CD4-positive, alpha-beta T cell treated with Interleukin-21 for 1 hour (primary cell): ENCODE measurements at regions not wholly inside any gene's neighbourhood (a gene's known extent, or its start where the extent isn't known, plus 50 kb on each side); places are given as distances from the start of the nearest gene placed in this dataset.

Source experiments
- DNase-seq: peaks from one replicate; pipeline ENCODE4 v3.0.0-alpha.2; 2020

- no peak for DNase-seq
These were observed 402.5 kb upstream of the SLC24A2 start for GRCh38 chr9:20191228-20191840.

DNA sequence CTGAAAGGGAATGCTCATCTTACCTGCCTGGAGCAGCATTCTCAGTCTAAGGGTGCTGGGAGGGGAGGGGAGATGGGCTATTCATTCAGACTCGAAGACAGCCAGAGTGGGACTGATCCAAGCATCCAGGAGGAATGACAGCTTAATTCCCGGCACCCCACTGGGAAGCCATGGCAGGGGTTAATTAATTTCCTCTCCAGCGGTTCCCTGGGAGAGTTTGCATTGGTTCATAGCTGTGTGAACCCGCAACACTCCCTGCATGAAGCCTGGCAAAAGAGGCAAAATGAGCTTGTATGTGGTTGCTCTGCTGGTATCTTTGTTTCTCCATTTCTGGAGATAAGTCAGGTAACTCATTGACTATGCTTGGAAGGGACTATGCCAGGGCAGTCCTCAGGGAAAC is 401.0 kb upstream of the SLC24A2 start:
- DNase-seq, result no peak

DNA sequence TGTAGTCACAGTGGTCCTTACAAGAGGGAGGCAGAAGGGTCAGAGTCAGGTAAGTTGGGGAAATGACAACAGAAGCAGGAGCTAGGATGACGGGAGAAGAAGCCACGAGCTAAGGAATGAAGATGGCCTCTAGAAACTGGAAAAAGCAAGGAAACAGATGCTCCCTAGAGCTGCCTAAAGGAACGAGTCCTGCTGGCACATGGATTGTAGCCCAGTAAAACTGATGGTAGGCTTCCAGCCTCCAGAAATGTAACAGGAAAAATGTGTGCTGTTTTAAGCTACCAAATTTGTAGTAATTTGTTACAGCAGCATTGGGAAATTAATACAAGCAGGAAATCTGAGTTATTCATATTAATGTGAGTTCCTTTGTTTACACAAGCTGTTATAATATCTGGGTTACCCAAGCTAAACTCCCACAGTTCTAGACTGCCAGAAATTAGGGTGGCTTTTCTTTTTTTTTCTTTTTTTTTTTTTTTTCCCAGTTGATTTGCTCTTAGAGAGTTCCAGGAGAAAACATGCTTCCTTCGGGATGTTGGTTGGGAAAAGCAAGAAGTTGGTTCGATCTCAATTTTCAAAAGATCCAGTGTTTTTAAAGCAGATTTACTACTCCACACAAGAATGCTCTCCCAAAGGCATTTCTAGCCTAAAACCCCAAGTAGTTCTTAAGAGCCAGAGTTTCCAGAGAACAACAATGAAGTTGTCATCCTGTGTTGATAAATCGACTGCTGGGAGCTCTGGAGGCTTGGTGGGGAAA is 400.0 kb upstream of the SLC24A2 start:
- no peak for DNase-seq

GRCh38 chr9:20187318-20187717 is 398.5 kb upstream of the SLC24A2 start:
- no peak for DNase-seq

DNA sequence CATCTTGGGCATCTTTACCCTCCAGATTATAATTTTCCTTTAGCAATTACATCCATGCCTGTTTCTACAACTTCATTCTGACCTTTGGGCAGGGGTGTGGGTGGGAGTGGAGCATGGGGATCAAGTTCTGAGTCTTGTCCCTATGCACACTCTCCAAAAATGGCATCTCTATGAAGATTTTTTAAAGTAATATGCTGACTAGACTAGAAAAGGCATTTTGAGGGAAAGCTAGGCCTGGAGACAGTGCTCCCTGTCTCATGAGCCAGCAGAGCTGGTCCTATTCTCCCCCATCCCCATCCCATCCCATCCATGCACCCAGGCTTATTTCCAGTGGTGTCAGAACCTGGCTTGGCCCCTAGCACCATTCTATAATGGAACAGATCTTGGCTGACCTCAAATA is 398.0 kb upstream of the SLC24A2 start:
- no peak for DNase-seq

GRCh38 chr9:20186231-20186630 is 397.4 kb upstream of the SLC24A2 start:
- no peak for DNase-seq

GRCh38 chr9:20184541-20184940 is 395.7 kb upstream of the SLC24A2 start:
- no peak for DNase-seq

GRCh38 chr9:20178679-20179078 is 389.8 kb upstream of the SLC24A2 start:
- no peak for DNase-seq

- DNase-seq, result no peak
These were observed 389.4 kb upstream of the SLC24A2 start for GRCh38 chr9:20178197-20178596.

GRCh38 chr9:20170122-20170521 is 381.3 kb upstream of the SLC24A2 start:
- DNase-seq, result no peak

DNA sequence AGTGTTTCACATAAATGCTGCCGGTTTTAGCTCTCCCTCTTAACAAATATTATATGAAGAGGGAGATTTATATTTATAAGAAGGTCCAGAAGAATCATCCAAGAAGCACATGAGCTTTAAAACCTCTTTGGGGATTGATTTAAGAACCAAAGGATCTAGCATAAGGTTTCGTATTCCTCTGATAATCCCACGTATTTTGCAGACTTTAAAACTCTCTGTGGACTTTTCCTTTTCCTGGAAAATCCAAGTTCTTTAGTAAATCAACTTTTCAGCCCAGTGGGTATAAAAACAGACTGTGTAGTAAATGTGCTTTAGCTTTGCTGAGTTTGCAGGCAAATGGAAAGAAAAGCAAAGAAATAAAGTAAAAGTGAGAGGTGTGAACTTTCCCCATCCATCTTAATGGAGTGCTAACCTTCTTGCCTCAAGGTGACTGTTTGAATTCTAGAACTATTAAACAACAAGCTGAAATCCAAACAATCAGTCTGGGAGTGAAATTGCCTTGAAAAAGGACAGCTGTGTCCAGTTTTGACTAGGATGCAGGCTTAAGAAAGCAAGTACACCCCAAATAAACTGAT is 363.4 kb upstream of the SLC24A2 start:
- no peak for DNase-seq

GRCh38 chr9:20148416-20148815 is 359.6 kb upstream of the SLC24A2 start:
- DNase-seq, result no peak

DNA sequence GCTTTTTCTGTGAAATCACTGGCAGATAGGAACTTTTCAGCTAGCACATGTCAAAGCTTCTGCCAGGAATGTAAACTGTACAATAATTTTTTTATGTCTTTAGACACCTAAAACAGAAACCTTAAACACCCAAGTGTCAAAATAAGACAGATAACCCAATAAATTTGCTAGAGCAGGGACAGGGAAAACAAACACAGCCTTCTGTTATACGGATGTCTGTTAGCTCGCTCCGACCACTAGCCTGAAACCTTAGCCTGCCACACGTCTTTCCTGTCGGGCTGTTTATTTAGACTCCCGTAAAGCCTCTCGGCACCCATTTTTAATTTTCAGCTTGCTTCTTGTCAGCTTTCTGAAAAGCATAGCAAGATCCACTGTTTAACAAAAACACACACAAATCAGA is 355.4 kb upstream of the SLC24A2 start:
- DNase-seq, result no peak

DNA sequence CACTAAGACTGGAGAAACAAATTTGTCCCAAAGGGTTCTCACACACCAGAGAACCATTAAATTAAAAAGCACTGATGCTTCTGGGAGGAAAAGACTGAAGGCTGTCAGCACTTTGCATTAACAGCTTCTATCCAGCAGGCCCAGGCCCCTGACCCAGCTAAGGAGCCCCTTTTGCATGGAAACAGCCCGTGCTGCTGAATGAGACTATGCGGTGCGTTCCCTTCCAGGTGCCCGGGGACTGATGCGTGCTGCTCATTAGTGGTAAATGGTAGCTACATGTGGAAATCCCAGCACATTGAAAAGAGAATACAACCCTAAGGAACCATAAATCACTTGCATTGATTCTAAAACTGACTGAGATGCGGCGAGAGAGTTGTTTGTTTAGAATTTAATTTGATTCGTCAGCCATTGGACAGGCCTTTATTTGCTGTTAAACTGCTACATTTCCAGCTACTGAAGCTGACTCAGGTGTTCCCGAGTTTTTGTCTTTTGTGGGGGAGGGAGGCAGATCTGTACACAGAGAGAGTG is 351.0 kb upstream of the SLC24A2 start:
- DNase-seq, result no peak

GRCh38 chr9:20138841-20139240 is 350.0 kb upstream of the SLC24A2 start:
- no peak for DNase-seq

DNA sequence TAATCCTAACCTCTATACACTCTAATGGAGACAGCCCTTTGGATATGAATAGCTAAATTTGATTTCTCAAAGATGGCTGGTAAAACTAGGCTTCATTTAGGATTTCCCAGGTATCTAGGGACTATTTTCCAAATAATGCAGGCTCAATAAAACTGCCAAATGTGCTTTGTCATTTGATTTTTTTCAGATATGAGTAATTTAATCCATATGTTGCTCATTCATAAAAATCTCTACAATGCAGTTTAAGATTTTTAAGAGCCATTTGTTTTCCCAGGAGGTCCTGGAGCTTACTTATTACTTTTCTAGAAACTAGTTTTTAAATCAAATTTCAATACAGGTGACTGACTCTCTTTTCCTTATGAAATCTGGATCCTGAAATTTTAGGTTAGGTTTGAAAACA is 349.3 kb upstream of the SLC24A2 start:
- DNase-seq, result no peak

- no peak for DNase-seq
These were observed 348.6 kb upstream of the SLC24A2 start for GRCh38 chr9:20137425-20137824.

DNA sequence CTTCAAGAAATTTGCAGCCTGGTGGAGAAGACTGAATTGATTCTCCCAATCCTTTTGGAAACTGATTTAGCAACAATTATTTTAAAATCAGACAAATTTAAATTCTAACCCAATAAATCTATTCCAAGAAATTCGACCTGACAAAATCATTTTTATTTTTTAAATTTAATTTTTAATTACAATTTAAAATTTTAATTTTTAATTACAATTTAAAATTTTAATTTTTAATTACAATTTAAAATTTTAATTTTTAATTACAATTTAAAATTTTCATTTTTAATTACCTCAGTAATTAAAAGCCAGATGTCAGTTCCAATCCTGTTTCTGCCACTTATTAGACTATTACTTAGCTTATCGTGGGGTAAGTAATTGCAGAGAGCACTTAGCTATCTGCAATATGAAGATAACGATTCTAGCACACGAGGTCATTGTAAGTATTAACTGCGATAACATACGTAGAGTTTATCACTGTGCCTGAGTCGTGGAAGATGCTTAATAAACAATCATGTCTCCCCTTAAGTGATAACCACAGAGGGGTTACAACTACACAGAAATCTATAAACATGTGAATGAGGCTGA is 346.4 kb upstream of the SLC24A2 start:
- no peak for DNase-seq

DNA sequence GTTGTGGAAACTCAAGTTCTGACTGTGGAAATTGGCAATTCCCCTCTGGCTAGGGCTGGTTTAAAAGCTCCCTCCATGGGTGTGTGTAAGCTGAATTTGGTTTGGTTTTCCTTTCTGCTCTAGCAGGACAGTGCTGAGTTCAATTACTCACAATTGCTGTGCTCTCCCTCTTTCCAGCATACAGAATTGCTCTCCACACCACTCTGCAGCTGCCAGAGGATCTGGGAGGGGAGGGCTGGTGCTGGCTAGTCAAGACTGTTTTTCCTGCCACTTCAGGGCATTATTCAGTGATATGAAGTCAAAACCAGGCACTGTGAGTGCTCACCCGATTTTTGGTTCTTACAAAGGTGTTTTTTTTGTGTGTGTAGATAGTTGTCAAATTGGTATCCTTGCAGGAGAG is 336.9 kb upstream of the SLC24A2 start:
- no peak for DNase-seq

DNA sequence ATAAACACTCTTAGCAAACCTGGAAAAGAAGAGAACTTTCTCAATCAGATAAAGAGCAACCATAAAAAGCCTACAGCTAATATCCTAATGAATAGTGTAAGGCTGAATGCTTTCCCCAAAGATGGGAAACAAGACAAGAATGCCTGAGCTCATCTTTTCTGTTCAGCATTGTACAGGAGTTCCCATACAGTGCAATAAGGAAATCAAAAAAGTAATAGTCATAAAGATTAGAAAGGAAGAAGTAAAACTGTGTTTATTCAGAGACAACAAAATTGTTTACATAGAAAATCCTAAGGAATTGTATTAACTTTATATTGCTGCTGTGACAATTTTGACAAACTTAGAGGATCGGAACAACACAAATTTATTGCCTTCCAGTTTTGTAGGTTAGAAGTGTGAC is 330.7 kb upstream of the SLC24A2 start:
- DNase-seq, result no peak

GRCh38 chr9:20117986-20118385 is 329.1 kb upstream of the SLC24A2 start:
- no peak for DNase-seq

GRCh38 chr9:20117482-20117881 is 328.6 kb upstream of the SLC24A2 start:
- DNase-seq, result no peak

GRCh38 chr9:20114974-20115373 is 326.1 kb upstream of the SLC24A2 start:
- DNase-seq, result no peak

DNA sequence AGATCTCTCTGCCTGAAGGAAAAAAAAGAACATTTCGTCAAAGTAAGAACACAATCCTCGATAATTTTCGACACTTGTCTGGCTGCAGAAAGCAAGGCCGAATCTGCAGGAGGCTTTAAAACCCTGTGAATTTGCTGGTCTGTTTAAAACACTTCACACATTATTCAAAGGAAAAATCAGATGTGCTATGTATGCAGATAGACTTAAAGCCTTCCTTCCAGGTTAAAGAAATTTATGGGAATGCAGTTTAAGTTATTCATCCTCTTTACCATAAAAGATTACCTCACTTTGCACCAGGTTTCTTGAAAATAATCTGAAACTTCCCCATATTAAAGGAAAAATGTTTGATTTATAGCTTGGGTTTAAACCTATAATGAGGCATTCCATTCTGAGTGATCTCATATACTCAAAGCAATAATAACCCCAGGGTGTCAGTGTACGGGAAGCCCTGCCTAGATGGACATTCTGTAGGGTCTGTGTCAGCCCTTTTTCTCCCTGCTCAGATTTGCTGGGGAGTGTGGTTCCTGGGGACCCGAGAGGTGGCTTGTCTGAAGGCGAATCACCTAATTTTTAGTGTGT is 323.5 kb upstream of the SLC24A2 start:
- no peak for DNase-seq
